ENCODE measurements at regions not wholly inside any gene's neighbourhood (a gene's known extent, or its start where the extent isn't known, plus 50 kb on each side); places are given as distances from the start of the nearest gene placed in this dataset.

- no peak overlapping the region for H3K27ac ChIP-seq (ENCODE audit: low read depth, low read length, poor library complexity, severe bottlenecking)
- H3K4me1 ChIP-seq (ENCODE audit: insufficient read depth, low read length, poor library complexity, severe bottlenecking): no peaks in the 10 kb centered on the region
- no TSS peak for BruUV-seq (replicated peaks)
- ChIA-PET CTCF (no interaction called here), POLR2A (ENCODE audit: low non-redundant PET) (no interaction called here)
- TF ChIP-seq EZH2 (IDR thresholded peaks at IDR 0.05; ENCODE audit: borderline replicate concordance, low read depth, low read length, poor library complexity, severe bottlenecking): no peak
- no peak for TF ChIP-seq CTCF (conservative IDR thresholded peaks at IDR 0.05; ENCODE audit: low read depth, low read length)
- intact Hi-C loops (cut with micrococcal nuclease; ENCODE audit: unreplicated experiment): no loop called here
- no peak overlapping the region for H3K4me3 ChIP-seq (ENCODE audit: low read depth, low read length, poor library complexity, severe bottlenecking)
- H3K36me3 ChIP-seq (ENCODE audit: insufficient read depth, low read length, poor library complexity, severe bottlenecking): no peaks in the 10 kb centered on the region
- H3K9me3 ChIP-seq (ENCODE audit: low read depth, low read length, poor library complexity, severe bottlenecking): no peaks in the 10 kb centered on the region
- no peaks in the 10 kb centered on the region for H3K27me3 ChIP-seq (replicated peaks; ENCODE audit: insufficient read depth, low read depth, low read length, poor library complexity)
- DNase-seq (ENCODE audit: low spot score): no peak
Observed at GRCh38 chr2:84144345-84144744, 314.7 kb downstream of the SUCLG1 start.

- no peak for DNase-seq (ENCODE audit: low spot score)
- Histone ChIP-seq H3K27me3 (replicated peaks; ENCODE audit: insufficient read depth, low read depth, low read length, poor library complexity) (no peaks in the 10 kb centered on the region), H3K27ac (ENCODE audit: low read depth, low read length, poor library complexity, severe bottlenecking) (no peak overlapping the region), H3K4me1 (ENCODE audit: insufficient read depth, low read length, poor library complexity, severe bottlenecking) (no peaks in the 10 kb centered on the region), H3K4me3 (ENCODE audit: low read depth, low read length, poor library complexity, severe bottlenecking) (no peak overlapping the region), H3K36me3 (ENCODE audit: insufficient read depth, low read length, poor library complexity, severe bottlenecking) (no peaks in the 10 kb centered on the region), H3K9me3 (ENCODE audit: low read depth, low read length, poor library complexity, severe bottlenecking) (no peaks in the 10 kb centered on the region)
- intact Hi-C loops (cut with micrococcal nuclease; ENCODE audit: unreplicated experiment): no loop called here
- no TSS peak for BruUV-seq (replicated peaks)
- TF ChIP-seq EZH2 (IDR thresholded peaks at IDR 0.05; ENCODE audit: borderline replicate concordance, low read depth, low read length, poor library complexity, severe bottlenecking) (no peak), CTCF (conservative IDR thresholded peaks at IDR 0.05; ENCODE audit: low read depth, low read length) (no peak)
- ChIA-PET POLR2A (ENCODE audit: low non-redundant PET) (no interaction called here), CTCF (no interaction called here)
Observed at GRCh38 chr2:84137034-84137433, 322.0 kb downstream of the SUCLG1 start.

GRCh38 chr2:84132370-84132769, 326.7 kb downstream of the SUCLG1 start:
- Histone ChIP-seq H3K9me3 (ENCODE audit: low read depth, low read length, poor library complexity, severe bottlenecking) (no peaks in the 10 kb centered on the region), H3K27ac (ENCODE audit: low read depth, low read length, poor library complexity, severe bottlenecking) (no peak overlapping the region), H3K27me3 (replicated peaks; ENCODE audit: insufficient read depth, low read depth, low read length, poor library complexity) (no peaks in the 10 kb centered on the region), H3K36me3 (ENCODE audit: insufficient read depth, low read length, poor library complexity, severe bottlenecking) (no peaks in the 10 kb centered on the region), H3K4me3 (ENCODE audit: low read depth, low read length, poor library complexity, severe bottlenecking) (no peak overlapping the region), H3K4me1 (ENCODE audit: insufficient read depth, low read length, poor library complexity, severe bottlenecking) (no peaks in the 10 kb centered on the region)
- POLR2A ChIA-PET (ENCODE audit: low non-redundant PET): no interaction called here
- intact Hi-C loops (cut with micrococcal nuclease; ENCODE audit: unreplicated experiment): loop anchor here (5.0 kb wide), 1 partner anchor 950 kb away; no protein-coding TSS in a partner anchor
- CTCF ChIA-PET: interaction anchor here (0.6 kb wide), 1 partner anchor 883 kb away, joined by 5 read pairs; no protein-coding TSS in a partner anchor
- BruUV-seq (replicated peaks): no TSS peak
- no peak for DNase-seq (ENCODE audit: low spot score)
- no peak for TF ChIP-seq EZH2 (IDR thresholded peaks at IDR 0.05; ENCODE audit: borderline replicate concordance, low read depth, low read length, poor library complexity, severe bottlenecking)
- TF ChIP-seq CTCF (conservative IDR thresholded peaks at IDR 0.05; ENCODE audit: low read depth, low read length): no peak

Measured in A673 (cell line).